GM12873 (cell line): ENCODE measurements at regions not wholly inside any gene's neighbourhood (a gene's known extent, or its start where the extent isn't known, plus 50 kb on each side); places are given as distances from the start of the nearest gene placed in this dataset.

Experiments
- TF ChIP-seq, protein P1 (sequence below): IDR thresholded peaks from 2 replicates; pipeline ENCODE4 v1.5.1; 2012; ENCODE audit warnings: low read depth, mild to moderate bottlenecking, moderate library complexity, low read length, control low read depth; ENCODE audit not compliant: insufficient read depth; ENCODE audit errors: missing control alignments

DNA sequence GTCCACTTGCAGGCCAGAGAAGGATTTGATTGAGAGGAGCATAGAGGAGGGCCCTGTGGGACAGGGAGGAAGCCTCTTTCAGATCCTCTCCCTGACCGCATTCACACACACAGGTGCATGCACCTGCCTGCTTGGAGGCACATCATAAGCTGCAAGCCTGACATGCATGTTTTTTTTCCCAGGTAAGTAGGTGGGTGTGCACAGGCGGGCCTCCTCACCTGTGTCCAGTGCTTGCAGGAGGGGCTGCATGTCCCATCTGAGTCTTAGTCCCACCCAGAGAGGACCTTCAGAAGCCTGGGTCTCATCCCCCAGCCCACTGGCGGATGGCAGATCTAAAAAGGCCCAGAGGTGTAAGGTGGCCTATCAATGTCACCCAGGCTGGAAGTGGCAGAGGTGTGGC lies 130.8 kb downstream of the TMEM132E start:
- TF ChIP-seq, protein P1, sequence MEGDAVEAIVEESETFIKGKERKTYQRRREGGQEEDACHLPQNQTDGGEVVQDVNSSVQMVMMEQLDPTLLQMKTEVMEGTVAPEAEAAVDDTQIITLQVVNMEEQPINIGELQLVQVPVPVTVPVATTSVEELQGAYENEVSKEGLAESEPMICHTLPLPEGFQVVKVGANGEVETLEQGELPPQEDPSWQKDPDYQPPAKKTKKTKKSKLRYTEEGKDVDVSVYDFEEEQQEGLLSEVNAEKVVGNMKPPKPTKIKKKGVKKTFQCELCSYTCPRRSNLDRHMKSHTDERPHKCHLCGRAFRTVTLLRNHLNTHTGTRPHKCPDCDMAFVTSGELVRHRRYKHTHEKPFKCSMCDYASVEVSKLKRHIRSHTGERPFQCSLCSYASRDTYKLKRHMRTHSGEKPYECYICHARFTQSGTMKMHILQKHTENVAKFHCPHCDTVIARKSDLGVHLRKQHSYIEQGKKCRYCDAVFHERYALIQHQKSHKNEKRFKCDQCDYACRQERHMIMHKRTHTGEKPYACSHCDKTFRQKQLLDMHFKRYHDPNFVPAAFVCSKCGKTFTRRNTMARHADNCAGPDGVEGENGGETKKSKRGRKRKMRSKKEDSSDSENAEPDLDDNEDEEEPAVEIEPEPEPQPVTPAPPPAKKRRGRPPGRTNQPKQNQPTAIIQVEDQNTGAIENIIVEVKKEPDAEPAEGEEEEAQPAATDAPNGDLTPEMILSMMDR, result no peak

DNA sequence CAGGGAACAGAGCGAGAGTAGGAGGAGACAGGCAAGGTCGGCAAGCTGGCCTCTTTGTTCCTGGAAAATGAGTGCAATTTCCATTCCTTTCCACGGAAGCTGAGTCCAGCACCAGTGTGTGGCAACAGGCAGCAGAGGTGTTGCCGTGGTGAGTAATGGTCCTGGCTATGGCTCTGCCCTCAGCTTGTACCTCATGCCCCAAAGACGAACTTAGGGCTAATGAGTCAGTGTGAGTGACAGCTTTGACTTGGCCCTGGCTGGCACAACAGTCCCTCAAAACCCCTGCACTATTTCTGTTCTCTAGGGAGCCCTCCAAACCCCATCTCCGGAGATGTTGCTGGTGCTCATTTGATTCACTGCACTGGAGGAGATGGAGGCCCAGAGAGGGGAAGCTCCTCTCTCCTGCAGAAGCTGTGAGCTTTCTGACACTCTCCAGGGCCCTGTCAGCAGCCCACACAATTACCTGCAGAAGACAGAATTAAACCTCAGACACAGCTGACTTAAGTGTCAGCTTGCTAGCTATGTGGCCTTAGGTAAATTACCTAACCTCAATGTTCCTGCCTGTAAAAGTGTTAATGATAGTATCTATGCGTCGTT lies 129.9 kb downstream of the TMEM132E start:
- TF ChIP-seq, protein P1, result no peak

DNA sequence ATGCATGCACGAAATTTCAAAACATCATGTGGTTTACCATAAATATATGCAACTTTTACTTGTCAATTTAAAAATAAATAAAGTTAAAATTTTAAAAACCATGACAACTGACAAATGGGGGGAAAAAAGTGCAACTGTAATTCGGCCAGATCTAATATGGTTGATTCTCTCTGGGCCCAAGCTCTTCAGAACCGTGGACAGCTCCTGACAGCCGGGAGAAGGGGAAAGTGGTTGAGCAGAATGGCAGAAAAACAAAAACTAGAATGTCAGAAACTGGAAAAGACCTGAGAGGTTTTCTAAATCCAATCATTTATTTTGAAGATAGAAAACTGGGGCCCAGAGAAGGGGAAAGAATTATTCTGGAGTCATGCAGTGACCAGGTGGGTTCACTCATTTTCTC lies 126.6 kb downstream of the TMEM132E start:
- TF ChIP-seq, protein P1, result no peak

DNA sequence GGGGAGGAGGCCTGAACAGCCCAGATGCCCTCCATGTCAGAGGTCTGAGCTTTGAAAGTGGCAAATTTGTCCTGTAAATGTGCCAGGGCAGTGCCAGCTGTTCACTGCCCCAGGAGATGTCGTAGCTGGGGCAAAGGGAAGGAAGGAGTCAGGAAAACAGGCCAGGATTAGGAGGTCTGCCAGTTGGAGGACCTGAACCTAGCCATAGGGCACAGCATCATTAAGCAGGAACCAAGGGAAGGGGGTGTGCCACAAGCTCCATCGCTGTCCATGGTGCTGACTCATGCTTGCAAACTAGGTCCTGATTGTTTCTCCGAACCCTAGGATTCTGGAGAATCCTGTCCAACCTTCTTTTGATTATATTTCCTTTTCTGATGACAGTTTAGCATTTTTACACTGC lies 124.2 kb downstream of the TMEM132E start:
- TF ChIP-seq, protein P1, result no peak

DNA sequence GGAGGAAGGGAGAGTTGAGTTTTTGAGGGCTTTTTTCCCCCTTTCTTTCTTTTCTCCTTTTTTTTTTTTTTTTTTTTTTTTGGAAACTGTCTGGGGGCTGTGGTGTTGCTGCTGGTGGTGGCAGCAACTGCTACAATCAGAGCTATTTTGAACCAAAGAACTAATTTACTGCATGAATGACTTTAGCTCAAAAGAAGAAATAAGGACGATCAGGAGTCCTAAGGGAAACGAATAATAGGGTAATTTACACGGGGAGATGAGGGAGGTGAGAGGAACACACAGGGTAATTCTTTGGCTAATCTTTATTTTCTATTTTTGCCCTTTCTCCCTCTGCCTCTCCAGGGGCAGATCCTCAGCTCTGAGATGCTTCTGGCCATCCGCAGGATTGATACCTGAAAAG lies 119.8 kb downstream of the TMEM132E start:
- TF ChIP-seq, protein P1, result no peak

DNA sequence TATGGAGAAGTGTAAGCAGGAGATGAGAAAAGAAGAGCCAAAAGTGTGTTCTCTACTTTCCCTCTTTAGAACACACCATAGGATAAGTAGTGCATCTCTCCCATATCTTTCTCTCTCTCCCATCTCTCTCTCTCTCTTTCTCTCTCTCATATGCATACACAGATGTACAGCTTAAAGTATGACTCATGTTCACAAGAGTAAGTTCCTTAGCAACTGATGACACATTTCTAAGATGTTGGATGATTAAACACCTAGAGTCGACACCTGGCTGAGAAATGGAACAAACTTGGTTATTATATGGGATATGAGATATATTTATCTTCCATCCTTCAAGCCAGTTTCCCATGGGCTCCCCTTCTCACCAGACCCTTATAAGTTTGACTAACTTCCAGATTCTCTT lies 113.5 kb downstream of the TMEM132E start:
- TF ChIP-seq, protein P1, result no peak
